BLaER1 treated with 17β-estradiol and CSF1 and Interleukin-3, amounts not matched to agents 10 nM and 100 nM (cell line): ENCODE measurements at regions not wholly inside any gene's neighbourhood (a gene's known extent, or its start where the extent isn't known, plus 50 kb on each side); places are given as distances from the start of the nearest gene placed in this dataset.
A peak's percentile ranks its signal among the peaks of the same experiment; 100 is the strongest.

Experiments
- H3K27ac ChIP-seq, 11 experiments: shearing (Covaris generic); formaldehyde crosslinking; 2 replicates each; pipeline ENCODE4 v1.8.1; 2022
- H3K27me3 ChIP-seq, 11 experiments: shearing (Covaris generic); formaldehyde crosslinking; 2 replicates each; pipeline ENCODE4 v1.8.1; 2022
- H3K36me3 ChIP-seq, 11 experiments: shearing (Covaris generic); formaldehyde crosslinking; 2 replicates each; pipeline ENCODE4 v1.8.1; 2022
- H3K4me1 ChIP-seq, 10 experiments: shearing (Covaris generic); formaldehyde crosslinking; 2 replicates each; pipeline ENCODE4 v1.8.1; 2022
- H3K4me2 ChIP-seq, 11 experiments: shearing (Covaris generic); formaldehyde crosslinking; 2 replicates each; pipeline ENCODE4 v1.8.1; 2022
- H3K4me3 ChIP-seq, 10 experiments: shearing (Covaris generic); formaldehyde crosslinking; 2 replicates each; pipeline ENCODE4 v1.8.1; 2022
- H3K9ac ChIP-seq, 11 experiments: shearing (Covaris generic); formaldehyde crosslinking; 2 replicates each; pipeline ENCODE4 v1.8.1; 2022
- H3K9me3 ChIP-seq, 11 experiments: shearing (Covaris generic); formaldehyde crosslinking; replicated peaks in 1 of 11; 2 replicates each; pipeline ENCODE4 v1.8.1; 2022
- H4K20me1 ChIP-seq, 11 experiments: shearing (Covaris generic); formaldehyde crosslinking; 2 replicates each; pipeline ENCODE4 v1.8.1; 2022
- Cebpa-rat ChIP-seq, 11 experiments: shearing (Covaris generic); IDR thresholded peaks; 2 replicates each; pipeline ENCODE4 v1.8.1; 2022

DNA sequence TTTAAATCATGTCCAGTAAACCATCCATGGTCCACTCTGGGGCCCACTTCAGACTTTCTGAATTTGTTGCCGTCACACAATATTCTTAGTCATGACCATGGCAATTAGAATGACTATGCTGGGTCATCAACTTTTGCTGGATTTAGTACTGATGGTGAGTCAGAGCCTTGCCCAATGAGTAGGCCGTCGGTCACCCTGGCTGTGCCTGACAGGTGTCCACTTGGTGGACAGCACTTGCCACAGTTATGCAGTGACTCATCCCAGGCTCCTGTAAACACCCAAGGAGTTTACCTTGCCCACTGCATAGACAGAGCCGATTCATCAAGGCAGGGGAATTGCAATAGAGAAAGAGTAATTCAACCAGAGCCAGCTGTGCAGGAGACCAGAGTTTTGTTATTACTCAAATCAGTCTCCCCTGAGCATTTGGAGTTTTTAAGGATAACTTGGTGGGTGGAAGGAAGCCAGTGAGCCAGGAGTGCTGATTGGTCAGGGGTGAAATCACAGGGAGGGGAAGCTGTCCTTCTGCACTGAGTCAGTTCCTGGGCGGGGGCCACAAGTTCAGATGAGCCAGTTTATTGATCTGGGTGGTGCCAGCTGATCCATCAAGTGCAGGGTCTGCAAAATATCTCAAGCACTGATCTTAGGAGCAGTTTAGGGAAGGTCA lies 333.8 kb downstream of the PTPRU start:
- TF ChIP-seq Cebpa-rat (IDR thresholded peaks at IDR 0.05) = no peak
- no peaks in the 10 kb centered on the region for H3K27me3 ChIP-seq
- no peaks in the 10 kb centered on the region; a peak in 1 of 22 replicates for H3K36me3 ChIP-seq
- H3K9ac ChIP-seq = no peak overlapping the region; a peak in 1 of 22 replicates
- peak overlapping the region in 1 of 11 experiments; percentile 9; a peak in 2 of 22 replicates for H3K27ac ChIP-seq
- no peaks in the 10 kb centered on the region for H4K20me1 ChIP-seq
- no peak overlapping the region for H3K4me3 ChIP-seq
- H3K4me1 ChIP-seq = peaks cover 0 to 27% (median 4%) of the 10 kb centered on the region in 10 experiments; a peak in 8 of 20 replicates
- peaks cover 30 to 35% (median 33%) of the 10 kb centered on the region in 11 experiments for H3K9me3 ChIP-seq
- peak overlapping the region in 5 of 11 experiments; percentile 6 to 68 (median 66); a peak in 9 of 22 replicates for H3K4me2 ChIP-seq

DNA sequence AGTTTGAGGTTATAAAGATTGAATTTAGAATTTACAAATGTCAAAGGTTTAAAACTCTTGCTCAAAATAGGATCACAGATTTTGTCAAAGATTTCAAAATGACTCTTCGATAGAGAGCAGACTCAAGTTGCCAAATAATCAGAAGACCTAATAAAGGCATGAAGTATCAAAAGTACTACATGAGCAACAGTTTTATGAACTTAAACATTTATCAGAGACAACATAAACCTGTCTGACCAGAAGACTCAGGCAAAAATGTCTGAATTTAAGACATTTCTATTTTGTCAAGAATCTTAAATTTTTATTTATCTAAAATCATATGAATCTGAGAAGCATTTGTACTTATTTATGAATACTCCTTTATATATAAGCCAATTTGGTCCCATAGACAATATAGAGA lies 330.9 kb downstream of the PTPRU start:
- Histone ChIP-seq H3K9ac (no peak overlapping the region), H3K36me3 (no peaks in the 10 kb centered on the region; a peak in 2 of 22 replicates), H3K27ac (no peak overlapping the region), H3K27me3 (no peaks in the 10 kb centered on the region), H3K4me2 (no peak overlapping the region), H3K4me1 (peaks cover 0 to 42% (median 13%) of the 10 kb centered on the region in 10 experiments; a peak in 14 of 20 replicates), H3K9me3 (peaks cover 58 to 64% (median 61%) of the 10 kb centered on the region in 11 experiments), H3K4me3 (no peak overlapping the region), H4K20me1 (no peaks in the 10 kb centered on the region)
- TF ChIP-seq Cebpa-rat (IDR thresholded peaks at IDR 0.05) = no peak

- Histone ChIP-seq H4K20me1 (no peaks in the 10 kb centered on the region), H3K27me3 (no peaks in the 10 kb centered on the region), H3K4me3 (no peak overlapping the region), H3K9ac (no peak overlapping the region), H3K36me3 (no peaks in the 10 kb centered on the region; a peak in 2 of 22 replicates), H3K4me1 (peaks cover 0 to 32% (median 12%) of the 10 kb centered on the region in 10 experiments; a peak in 14 of 20 replicates), H3K4me2 (no peak overlapping the region), H3K27ac (no peak overlapping the region), H3K9me3 (peaks cover 65 to 76% (median 70%) of the 10 kb centered on the region in 11 experiments)
- no peak for TF ChIP-seq Cebpa-rat (IDR thresholded peaks at IDR 0.05)
Measured at GRCh38 chr1:29565490-29565889, 329.2 kb downstream of the PTPRU start.

- no peaks in the 10 kb centered on the region for H3K27me3 ChIP-seq
- peak overlapping the region in 7 of 11 experiments; percentile 21 to 62 (median 52); a peak in 12 of 22 replicates for H3K27ac ChIP-seq
- no peak for TF ChIP-seq Cebpa-rat (IDR thresholded peaks at IDR 0.05)
- H3K36me3 ChIP-seq = no peaks in the 10 kb centered on the region; a peak in 2 of 22 replicates
- peaks cover 0 to 15% (median 9%) of the 10 kb centered on the region in 10 experiments; a peak in 14 of 20 replicates for H3K4me1 ChIP-seq
- H3K9me3 ChIP-seq = peaks cover 65 to 76% (median 70%) of the 10 kb centered on the region in 11 experiments
- H3K4me2 ChIP-seq = peak overlapping the region in 7 of 11 experiments; percentile 9 to 40 (median 24); a peak in 10 of 22 replicates
- no peaks in the 10 kb centered on the region for H4K20me1 ChIP-seq
- H3K9ac ChIP-seq = 0 out of 22 replicates have a peak overlapping the region, but pooled peaks of 1 of the 11 experiments have one; percentile 29
- H3K4me3 ChIP-seq = peak overlapping the region in 1 of 10 experiments; percentile 2; a peak in 1 of 20 replicates
Measured at GRCh38 chr1:29563571-29563970, 327.2 kb downstream of the PTPRU start.

DNA sequence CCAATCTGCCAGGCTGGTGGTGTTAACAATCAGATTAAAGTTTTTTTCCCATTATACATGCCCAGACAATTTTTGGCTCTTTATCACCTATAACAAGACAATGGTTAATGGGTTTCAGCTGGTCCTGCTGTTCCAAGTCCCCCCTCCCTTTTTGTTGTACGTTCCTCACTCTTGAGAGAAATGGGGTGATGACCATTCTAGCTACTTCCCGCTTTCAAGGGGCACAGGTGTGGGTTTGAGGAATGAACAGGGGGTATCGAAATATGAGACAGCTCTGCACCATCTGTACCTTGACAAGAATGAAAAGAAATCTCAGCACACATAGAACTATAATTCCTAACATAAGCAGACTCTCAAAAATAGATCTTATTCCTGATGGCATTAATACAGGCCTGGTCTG lies 326.8 kb downstream of the PTPRU start:
- 0 out of 22 replicates have a peak overlapping the region, but pooled peaks of 1 of the 11 experiments have one; percentile 29 for H3K9ac ChIP-seq
- H3K4me1 ChIP-seq = peaks cover 0 to 15% (median 9%) of the 10 kb centered on the region in 10 experiments; a peak in 14 of 20 replicates
- H3K36me3 ChIP-seq = no peaks in the 10 kb centered on the region; a peak in 2 of 22 replicates
- peak overlapping the region in 4 of 11 experiments; percentile 11 to 40 (median 36); a peak in 3 of 22 replicates for H3K4me2 ChIP-seq
- H3K27me3 ChIP-seq = no peaks in the 10 kb centered on the region
- peak overlapping the region in 7 of 11 experiments; percentile 21 to 62 (median 52); a peak in 13 of 22 replicates for H3K27ac ChIP-seq
- no peak for TF ChIP-seq Cebpa-rat (IDR thresholded peaks at IDR 0.05)
- H4K20me1 ChIP-seq = no peaks in the 10 kb centered on the region
- peaks cover 61 to 71% (median 66%) of the 10 kb centered on the region in 11 experiments for H3K9me3 ChIP-seq
- peak overlapping the region in 2 of 10 experiments; percentile 2 to 5; a peak in 2 of 20 replicates for H3K4me3 ChIP-seq

GRCh38 chr1:29559056-29559455 lies 322.7 kb downstream of the PTPRU start:
- Histone ChIP-seq H3K4me1 (peaks cover 0 to 21% (median 8%) of the 10 kb centered on the region in 10 experiments; a peak in 15 of 20 replicates), H3K9ac (no peak overlapping the region), H3K4me3 (no peak overlapping the region), H4K20me1 (no peaks in the 10 kb centered on the region), H3K27ac (no peak overlapping the region), H3K9me3 (peaks cover 21 to 31% (median 26%) of the 10 kb centered on the region in 11 experiments), H3K36me3 (no peaks in the 10 kb centered on the region; a peak in 1 of 22 replicates), H3K4me2 (no peak overlapping the region), H3K27me3 (no peaks in the 10 kb centered on the region)
- TF ChIP-seq Cebpa-rat (IDR thresholded peaks at IDR 0.05) = no peak

DNA sequence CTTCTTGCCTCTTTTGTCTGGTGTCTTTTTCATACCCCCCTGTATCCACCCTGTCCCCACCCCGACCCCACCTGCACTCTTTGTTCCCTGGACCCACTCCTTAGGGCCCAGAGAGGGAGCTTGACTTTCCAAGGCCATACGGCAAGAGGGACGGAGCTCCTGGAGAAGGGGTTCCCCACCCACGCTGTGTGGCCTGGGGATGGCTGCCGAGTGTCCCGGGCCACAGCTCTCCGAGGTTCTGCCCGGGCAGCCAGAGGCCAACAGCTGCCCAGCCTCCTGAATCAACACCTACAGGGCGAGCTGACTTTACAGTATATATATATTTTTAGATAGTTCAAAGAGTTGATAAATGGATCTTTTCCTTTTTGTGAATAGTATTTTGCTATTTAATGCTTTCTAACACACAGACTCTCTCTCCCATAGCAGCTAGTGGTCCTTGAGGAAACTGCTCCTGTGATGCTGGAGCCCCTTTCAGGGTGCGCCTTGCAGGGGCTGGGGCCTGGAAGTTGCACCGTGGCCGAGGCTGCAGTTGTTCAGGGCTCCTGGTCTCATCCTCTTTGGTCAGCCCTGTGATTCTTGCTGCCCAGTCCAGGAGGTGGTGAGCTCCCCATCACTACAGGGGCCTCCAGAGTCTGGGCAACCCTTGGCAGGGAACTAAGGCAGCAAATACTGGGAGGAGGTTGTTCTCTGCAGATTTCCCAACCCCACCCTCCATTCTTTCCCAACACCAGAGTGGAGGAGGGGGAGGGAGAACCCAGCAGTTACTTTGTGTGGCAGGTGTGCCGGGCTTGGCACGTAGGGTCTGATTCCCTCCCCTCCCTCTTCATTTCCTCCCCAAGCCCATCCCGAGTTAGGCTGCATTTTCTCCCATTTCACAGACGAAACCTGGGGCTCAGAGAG lies 321.6 kb downstream of the PTPRU start:
- peaks cover 0 to 10% (median 0%) of the 10 kb centered on the region in 10 experiments; a peak in 5 of 20 replicates for H3K4me1 ChIP-seq
- no peak overlapping the region for H3K4me3 ChIP-seq
- H3K9me3 ChIP-seq = peaks cover 12 to 23% (median 15%) of the 10 kb centered on the region in 11 experiments
- H3K27ac ChIP-seq = no peak overlapping the region
- no peaks in the 10 kb centered on the region for H3K27me3 ChIP-seq
- no peak overlapping the region for H3K4me2 ChIP-seq
- no peak for TF ChIP-seq Cebpa-rat (IDR thresholded peaks at IDR 0.05)
- no peak overlapping the region for H3K9ac ChIP-seq
- no peaks in the 10 kb centered on the region for H4K20me1 ChIP-seq
- no peaks in the 10 kb centered on the region; a peak in 1 of 22 replicates for H3K36me3 ChIP-seq

DNA sequence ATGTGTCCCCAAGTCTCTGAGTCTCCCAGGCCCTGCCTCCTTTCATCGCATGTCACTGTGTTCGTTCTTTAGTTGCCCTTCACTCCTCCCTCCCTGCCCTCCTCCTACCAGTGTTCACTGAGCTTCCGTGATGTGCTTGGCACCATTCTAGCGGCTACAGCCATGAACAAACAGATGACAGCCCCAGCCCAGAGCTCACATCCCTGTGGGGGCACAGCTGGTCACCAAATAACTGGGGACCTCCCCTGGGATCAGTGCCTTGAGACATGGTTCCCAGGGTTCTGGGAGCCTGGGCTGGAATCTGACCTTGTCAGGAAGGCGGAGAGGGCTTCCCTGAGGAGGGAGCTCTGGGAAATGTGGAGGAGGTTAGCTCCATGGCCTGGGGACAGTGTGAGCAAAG lies 320.7 kb downstream of the PTPRU start:
- peaks cover 4 to 14% (median 7%) of the 10 kb centered on the region in 11 experiments; a peak in 17 of 22 replicates for H3K9me3 ChIP-seq
- TF ChIP-seq Cebpa-rat (IDR thresholded peaks at IDR 0.05) = no peak
- no peak overlapping the region for H3K9ac ChIP-seq
- H3K27me3 ChIP-seq = no peaks in the 10 kb centered on the region
- H3K4me1 ChIP-seq = peaks cover 0 to 9% (median 0%) of the 10 kb centered on the region in 10 experiments; a peak in 3 of 20 replicates
- H3K4me2 ChIP-seq = no peak overlapping the region
- H3K4me3 ChIP-seq = no peak overlapping the region
- no peak overlapping the region for H3K27ac ChIP-seq
- no peaks in the 10 kb centered on the region for H3K36me3 ChIP-seq
- no peaks in the 10 kb centered on the region for H4K20me1 ChIP-seq
